ENCODE measurements at regions not wholly inside any gene's neighbourhood (a gene's known extent, or its start where the extent isn't known, plus 50 kb on each side); places are given as distances from the start of the nearest gene placed in this dataset.

- no peak for TF ChIP-seq CTCF (IDR thresholded peaks at IDR 0.05; ENCODE audit: control insufficient read depth, insufficient read depth, low read depth, low read length, missing control alignments)
- no peak overlapping the region for H3K4me3 ChIP-seq (ENCODE audit: control insufficient read depth, low read depth, low read length)
- no peak for DNase-seq (ENCODE audit: low read depth)
Measured at GRCh38 chr20:39638731-39639130, 676.6 kb downstream of the DHX35 start.

GRCh38 chr20:39633689-39634088, 671.5 kb downstream of the DHX35 start:
- no peak for TF ChIP-seq CTCF (IDR thresholded peaks at IDR 0.05; ENCODE audit: control insufficient read depth, insufficient read depth, low read depth, low read length, missing control alignments)

GRCh38 chr20:39632757-39633156, 670.6 kb downstream of the DHX35 start:
- H3K4me3 ChIP-seq (ENCODE audit: control insufficient read depth, low read depth, low read length), result no peak overlapping the region
- no peak for TF ChIP-seq CTCF (IDR thresholded peaks at IDR 0.05; ENCODE audit: control insufficient read depth, insufficient read depth, low read depth, low read length, missing control alignments)
- DNase-seq (ENCODE audit: low read depth), result no peak

More at GRCh38 chr20:39633689-39634088, 671.5 kb downstream of the DHX35 start:
- no peak overlapping the region for H3K4me3 ChIP-seq (ENCODE audit: control insufficient read depth, low read depth, low read length)
- DNase-seq (ENCODE audit: low read depth), result no peak

GRCh38 chr20:39632176-39632575, 670.0 kb downstream of the DHX35 start:
- no peak overlapping the region for H3K4me3 ChIP-seq (ENCODE audit: control insufficient read depth, low read depth, low read length)
- TF ChIP-seq CTCF (IDR thresholded peaks at IDR 0.05; ENCODE audit: control insufficient read depth, insufficient read depth, low read depth, low read length, missing control alignments), result no peak
- DNase-seq (ENCODE audit: low read depth), result no peak

- no peak overlapping the region for H3K4me3 ChIP-seq (ENCODE audit: control insufficient read depth, low read depth, low read length)
- DNase-seq (ENCODE audit: low read depth), result no peak
- TF ChIP-seq CTCF (IDR thresholded peaks at IDR 0.05; ENCODE audit: control insufficient read depth, insufficient read depth, low read depth, low read length, missing control alignments), result no peak
Measured at GRCh38 chr20:39631557-39631956, 669.4 kb downstream of the DHX35 start.

- DNase-seq (ENCODE audit: low read depth), result no peak
- no peak overlapping the region for H3K4me3 ChIP-seq (ENCODE audit: control insufficient read depth, low read depth, low read length)
- no peak for TF ChIP-seq CTCF (IDR thresholded peaks at IDR 0.05; ENCODE audit: control insufficient read depth, insufficient read depth, low read depth, low read length, missing control alignments)
Measured at GRCh38 chr20:39630215-39630908, 668.2 kb downstream of the DHX35 start.
